Endodermal cell (in vitro differentiated cells): ENCODE measurements at regions not wholly inside any gene's neighbourhood (a gene's known extent, or its start where the extent isn't known, plus 50 kb on each side); places are given as distances from the start of the nearest gene placed in this dataset.

Experiments used
- DNase-seq: peaks from one replicate; pipeline ENCODE4 v3.0.0-alpha.2; 2017
- H3K27ac ChIP-seq: 2 replicates; pipeline ENCODE4 v1.5.1; 2013; ENCODE audit warnings: mild to moderate bottlenecking, low read depth, low read length, moderate library complexity
- H3K27me3 ChIP-seq: 2 replicates; pipeline ENCODE4 v1.6.1; 2013; ENCODE audit warnings: mild to moderate bottlenecking, low read length, moderate library complexity; ENCODE audit not compliant: insufficient read depth, control insufficient read depth, poor library complexity, severe bottlenecking
- H3K36me3 ChIP-seq: 2 replicates; pipeline ENCODE4 v1.7.0; 2013; ENCODE audit warnings: mild to moderate bottlenecking, low read length, moderate library complexity; ENCODE audit not compliant: control insufficient read depth, insufficient read depth
- H3K4me1 ChIP-seq: one replicate; pipeline ENCODE4 v1.7.0; 2013; ENCODE audit warnings: low read length; ENCODE audit not compliant: control insufficient read depth, insufficient read depth
- H3K4me3 ChIP-seq: 2 replicates; pipeline ENCODE4 v1.5.1; 2013; ENCODE audit warnings: mild to moderate bottlenecking, low read length, moderate library complexity
- H3K9ac ChIP-seq: 2 replicates; pipeline ENCODE4 v1.6.1; 2013; ENCODE audit warnings: mild to moderate bottlenecking, low read length, moderate library complexity; ENCODE audit not compliant: poor library complexity, severe bottlenecking; ENCODE audit errors: extremely low read depth
- H3K9me3 ChIP-seq: 2 replicates; pipeline ENCODE4 v1.6.1; 2013; ENCODE audit warnings: mild to moderate bottlenecking, low read length, moderate library complexity; ENCODE audit not compliant: control insufficient read depth
- H3K27ac Mint-ChIP-seq: 2 replicates; pipeline ENCODE4 v1.8.0; 2020; ENCODE audit warnings: mixed read lengths
- H3K27me3 Mint-ChIP-seq: 2 replicates; pipeline ENCODE4 v1.8.0; 2021; ENCODE audit warnings: mild to moderate bottlenecking, mixed read lengths; ENCODE audit not compliant: insufficient read depth
- H3K36me3 Mint-ChIP-seq: 2 replicates; pipeline ENCODE4 v1.8.0; 2020; ENCODE audit warnings: low read depth, mixed read lengths
- H3K4me1 Mint-ChIP-seq: 2 replicates; pipeline ENCODE4 v1.8.0; 2020; ENCODE audit warnings: mixed read lengths
- H3K4me3 Mint-ChIP-seq: 2 replicates; pipeline ENCODE4 v1.8.0; 2020; ENCODE audit warnings: mild to moderate bottlenecking, moderate library complexity, mixed read lengths
- H3K9me3 Mint-ChIP-seq: 2 replicates; pipeline ENCODE4 v1.8.0; 2020; ENCODE audit warnings: mild to moderate bottlenecking, mixed read lengths
- CTCF ChIP-seq: fragments of 200-600 bp; sonication (generic); conservative IDR thresholded peaks from 2 replicates; pipeline ENCODE4 v1.5.0; 2021; ENCODE audit warnings: antibody characterized with exemption, mild to moderate bottlenecking
- WGBS, 2 experiments: methylation state at CpG; one replicate each; pipeline versions ENCODE4 v1.1.5 to v1.1.7; 2013; ENCODE audit warnings: missing lambda C conversion rate in 2 of 2, mixed read lengths in 1 of 2; ENCODE audit not compliant: insufficient coverage in 1 of 2, insufficient read length in 1 of 2; 5-methylcytosine and 5-hydroxymethylcytosine counted together

GRCh38 chr7:21094589-21094988, 307.9 kb upstream of the SP8 start:
- H3K27ac ChIP-seq: no peak overlapping the region
- Mint-ChIP-seq H3K36me3 (no peaks in the 10 kb centered on the region), H3K9me3 (no peaks in the 10 kb centered on the region), H3K27ac (no peak overlapping the region), H3K4me1 (peaks cover 7% of the 10 kb centered on the region), H3K27me3 (peaks cover 2% of the 10 kb centered on the region), H3K4me3 (no peak overlapping the region)
- no peak overlapping the region for H3K9ac ChIP-seq
- no peak overlapping the region for H3K4me3 ChIP-seq
- no peaks in the 10 kb centered on the region for H3K4me1 ChIP-seq
- no peaks in the 10 kb centered on the region for H3K9me3 ChIP-seq
- TF ChIP-seq CTCF: no peak
- H3K27me3 ChIP-seq: no peaks in the 10 kb centered on the region
- no peak for DNase-seq
- H3K36me3 ChIP-seq: no peaks in the 10 kb centered on the region

- no peaks in the 10 kb centered on the region for H3K9me3 ChIP-seq
- Mint-ChIP-seq H3K4me3 (no peak overlapping the region), H3K9me3 (peaks cover 7% of the 10 kb centered on the region), H3K27me3 (peaks cover 10% of the 10 kb centered on the region), H3K4me1 (peaks cover 5% of the 10 kb centered on the region), H3K36me3 (no peaks in the 10 kb centered on the region), H3K27ac (no peak overlapping the region)
- no peak for DNase-seq
- no peaks in the 10 kb centered on the region for H3K27me3 ChIP-seq
- H3K36me3 ChIP-seq: no peaks in the 10 kb centered on the region
- no peaks in the 10 kb centered on the region for H3K4me1 ChIP-seq
- 96 to 100% methylated on average over 1 of the region's 1 CpG for WGBS, 2 experiments
- H3K4me3 ChIP-seq: no peak overlapping the region
- H3K27ac ChIP-seq: no peak overlapping the region
- TF ChIP-seq CTCF: no peak
- no peak overlapping the region for H3K9ac ChIP-seq
Measured at GRCh38 chr7:21099432-21099831, 312.7 kb upstream of the SP8 start.

- no peaks in the 10 kb centered on the region for H3K4me1 ChIP-seq
- H3K4me1 Mint-ChIP-seq: peaks cover under 1% of the 10 kb centered on the region
- DNase-seq: no peak
- no peaks in the 10 kb centered on the region for H3K36me3 ChIP-seq
- no peak overlapping the region for H3K27ac ChIP-seq
- H3K27ac Mint-ChIP-seq: no peak overlapping the region
- no peaks in the 10 kb centered on the region for H3K36me3 Mint-ChIP-seq
- no peak overlapping the region for H3K9ac ChIP-seq
- no peaks in the 10 kb centered on the region for H3K27me3 ChIP-seq
- no peak for TF ChIP-seq CTCF
- no peak overlapping the region for H3K4me3 Mint-ChIP-seq
- H3K4me3 ChIP-seq: no peak overlapping the region
- H3K9me3 Mint-ChIP-seq: peaks cover 7% of the 10 kb centered on the region
- H3K9me3 ChIP-seq: no peaks in the 10 kb centered on the region
- peaks cover 10% of the 10 kb centered on the region for H3K27me3 Mint-ChIP-seq
Measured at GRCh38 chr7:21099955-21100354, 313.3 kb upstream of the SP8 start.
